ENCODE measurements at regions not wholly inside any gene's neighbourhood (a gene's known extent, or its start where the extent isn't known, plus 50 kb on each side); places are given as distances from the start of the nearest gene placed in this dataset.

- no peak for TF ChIP-seq SIN3A (IDR thresholded peaks at IDR 0.05; ENCODE audit: borderline replicate concordance, insufficient read depth, low read length)
- no peak for TF ChIP-seq POLR2AphosphoS5 (IDR thresholded peaks at IDR 0.05; ENCODE audit: low read depth, low read length)
- TF ChIP-seq FOXP2 (optimal IDR thresholded peaks at IDR 0.05; ENCODE audit: borderline replicate concordance, extremely low read depth, extremely low read length, insufficient read depth) = no peak
- no peak for TF ChIP-seq TAF1 (IDR thresholded peaks at IDR 0.05; ENCODE audit: borderline replicate concordance, insufficient read depth, low read length)
- TF ChIP-seq, protein P1, sequence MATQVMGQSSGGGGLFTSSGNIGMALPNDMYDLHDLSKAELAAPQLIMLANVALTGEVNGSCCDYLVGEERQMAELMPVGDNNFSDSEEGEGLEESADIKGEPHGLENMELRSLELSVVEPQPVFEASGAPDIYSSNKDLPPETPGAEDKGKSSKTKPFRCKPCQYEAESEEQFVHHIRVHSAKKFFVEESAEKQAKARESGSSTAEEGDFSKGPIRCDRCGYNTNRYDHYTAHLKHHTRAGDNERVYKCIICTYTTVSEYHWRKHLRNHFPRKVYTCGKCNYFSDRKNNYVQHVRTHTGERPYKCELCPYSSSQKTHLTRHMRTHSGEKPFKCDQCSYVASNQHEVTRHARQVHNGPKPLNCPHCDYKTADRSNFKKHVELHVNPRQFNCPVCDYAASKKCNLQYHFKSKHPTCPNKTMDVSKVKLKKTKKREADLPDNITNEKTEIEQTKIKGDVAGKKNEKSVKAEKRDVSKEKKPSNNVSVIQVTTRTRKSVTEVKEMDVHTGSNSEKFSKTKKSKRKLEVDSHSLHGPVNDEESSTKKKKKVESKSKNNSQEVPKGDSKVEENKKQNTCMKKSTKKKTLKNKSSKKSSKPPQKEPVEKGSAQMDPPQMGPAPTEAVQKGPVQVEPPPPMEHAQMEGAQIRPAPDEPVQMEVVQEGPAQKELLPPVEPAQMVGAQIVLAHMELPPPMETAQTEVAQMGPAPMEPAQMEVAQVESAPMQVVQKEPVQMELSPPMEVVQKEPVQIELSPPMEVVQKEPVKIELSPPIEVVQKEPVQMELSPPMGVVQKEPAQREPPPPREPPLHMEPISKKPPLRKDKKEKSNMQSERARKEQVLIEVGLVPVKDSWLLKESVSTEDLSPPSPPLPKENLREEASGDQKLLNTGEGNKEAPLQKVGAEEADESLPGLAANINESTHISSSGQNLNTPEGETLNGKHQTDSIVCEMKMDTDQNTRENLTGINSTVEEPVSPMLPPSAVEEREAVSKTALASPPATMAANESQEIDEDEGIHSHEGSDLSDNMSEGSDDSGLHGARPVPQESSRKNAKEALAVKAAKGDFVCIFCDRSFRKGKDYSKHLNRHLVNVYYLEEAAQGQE (IDR thresholded peaks at IDR 0.05; ENCODE audit: insufficient read depth in 1 of 2, low read depth in 2 of 2, low read length in 2 of 2) = no peak
These were observed 145.8 kb downstream of the ZFP36L2 start for GRCh38 chr2:43080571-43081021.

GRCh38 chr2:43078781-43079755 lies 147.3 kb downstream of the ZFP36L2 start:
- TF ChIP-seq TAF1 (IDR thresholded peaks at IDR 0.05; ENCODE audit: borderline replicate concordance, insufficient read depth, low read length) (no peak), SIN3A (IDR thresholded peaks at IDR 0.05; ENCODE audit: borderline replicate concordance, insufficient read depth, low read length) (no peak), POLR2AphosphoS5 (IDR thresholded peaks at IDR 0.05; ENCODE audit: low read depth, low read length) (no peak), FOXP2 (optimal IDR thresholded peaks at IDR 0.05; ENCODE audit: borderline replicate concordance, extremely low read depth, extremely low read length, insufficient read depth) (no peak)
- TF ChIP-seq, protein P1 (IDR thresholded peaks at IDR 0.05; ENCODE audit: insufficient read depth in 1 of 2, low read depth in 2 of 2, low read length in 2 of 2) = no peak

DNA sequence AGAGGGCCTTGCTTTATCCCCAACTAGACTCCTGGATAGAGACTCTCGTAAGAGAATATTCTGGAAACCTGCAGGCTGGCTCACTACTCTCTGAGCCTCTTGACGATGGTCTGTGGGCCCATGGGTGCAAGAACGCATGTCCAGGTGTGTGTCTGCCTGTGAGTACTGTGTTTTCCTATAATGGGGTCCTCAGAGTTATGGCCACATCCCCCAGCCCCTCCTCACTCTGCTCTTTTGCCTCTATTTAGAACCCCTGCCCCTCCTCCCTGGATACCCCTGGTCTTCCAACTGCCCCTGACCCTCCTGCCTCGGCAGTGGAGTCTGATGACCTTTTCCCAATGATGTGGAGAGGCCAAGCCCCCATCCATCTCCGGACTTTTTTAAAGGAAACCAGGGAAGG lies 148.1 kb downstream of the ZFP36L2 start:
- TF ChIP-seq FOXP2 (optimal IDR thresholded peaks at IDR 0.05; ENCODE audit: borderline replicate concordance, extremely low read depth, extremely low read length, insufficient read depth) (no peak), SIN3A (IDR thresholded peaks at IDR 0.05; ENCODE audit: borderline replicate concordance, insufficient read depth, low read length) (no peak), TAF1 (IDR thresholded peaks at IDR 0.05; ENCODE audit: borderline replicate concordance, insufficient read depth, low read length) (no peak), POLR2AphosphoS5 (IDR thresholded peaks at IDR 0.05; ENCODE audit: low read depth, low read length) (no peak)
- TF ChIP-seq, protein P1 (IDR thresholded peaks at IDR 0.05; ENCODE audit: insufficient read depth in 1 of 2, low read depth in 2 of 2, low read length in 2 of 2) = no peak

DNA sequence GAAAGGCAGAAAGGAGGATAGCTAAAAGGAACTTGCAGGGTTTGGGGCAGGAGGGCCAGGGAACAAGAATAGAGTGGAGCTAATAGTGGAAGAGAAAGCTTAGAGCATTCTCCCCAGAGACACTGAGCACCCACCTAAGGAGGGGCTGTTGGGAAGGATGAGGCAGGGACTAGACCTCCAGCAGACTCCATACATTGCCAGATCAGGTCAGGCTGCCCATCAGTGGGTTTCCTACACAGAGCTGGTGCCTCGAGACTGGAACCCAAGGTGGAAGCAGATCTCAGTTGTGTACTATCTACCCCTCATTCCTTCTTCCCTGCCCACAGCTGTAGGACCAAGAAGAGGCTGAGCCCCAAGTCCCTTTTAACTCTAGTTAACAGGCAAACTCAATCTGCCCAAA lies 148.5 kb downstream of the ZFP36L2 start:
- no peak for TF ChIP-seq POLR2AphosphoS5 (IDR thresholded peaks at IDR 0.05; ENCODE audit: low read depth, low read length)
- TF ChIP-seq SIN3A (IDR thresholded peaks at IDR 0.05; ENCODE audit: borderline replicate concordance, insufficient read depth, low read length) = no peak
- TF ChIP-seq FOXP2 (optimal IDR thresholded peaks at IDR 0.05; ENCODE audit: borderline replicate concordance, extremely low read depth, extremely low read length, insufficient read depth) = no peak
- TF ChIP-seq, protein P1 (IDR thresholded peaks at IDR 0.05; ENCODE audit: insufficient read depth in 1 of 2, low read depth in 2 of 2, low read length in 2 of 2) = no peak
- TF ChIP-seq TAF1 (IDR thresholded peaks at IDR 0.05; ENCODE audit: borderline replicate concordance, insufficient read depth, low read length) = no peak

Data from PFSK-1 (cell line).